ENCODE measurements at regions not wholly inside any gene's neighbourhood (a gene's known extent, or its start where the extent isn't known, plus 50 kb on each side); places are given as distances from the start of the nearest gene placed in this dataset.

GRCh38 chr10:3538291-3538655, 246.7 kb downstream of the KLF6 start:
- peaks cover 7% of the 10 kb centered on the region for H3K4me1 ChIP-seq (ENCODE audit: control insufficient read depth, insufficient read depth, low read length)
- no peaks in the 10 kb centered on the region for H3K27me3 ChIP-seq (ENCODE audit: control insufficient read depth, insufficient read depth, low read length, poor library complexity, severe bottlenecking)
- no peaks in the 10 kb centered on the region for H3K36me3 ChIP-seq (ENCODE audit: control insufficient read depth, insufficient read depth, low read length)
- no peak overlapping the region for H3K27ac ChIP-seq (ENCODE audit: insufficient read depth, low read depth, low read length, poor library complexity, severe bottlenecking)
- no peak overlapping the region for H3K4me3 ChIP-seq (ENCODE audit: insufficient read depth, low read depth, low read length)
- 96 to 98% methylated on average over 5 to 6 of the region's 6 CpGs for WGBS, 2 experiments
- no peaks in the 10 kb centered on the region for H3K9me3 ChIP-seq (ENCODE audit: control insufficient read depth, low read length)

GRCh38 chr10:3537518-3537917, 247.5 kb downstream of the KLF6 start:
- 80 to 81% methylated on average over 3 of the region's 3 CpGs for WGBS, 2 experiments
- H3K27ac ChIP-seq (ENCODE audit: insufficient read depth, low read depth, low read length, poor library complexity, severe bottlenecking): no peak overlapping the region
- no peaks in the 10 kb centered on the region for H3K36me3 ChIP-seq (ENCODE audit: control insufficient read depth, insufficient read depth, low read length)
- no peak overlapping the region for H3K4me3 ChIP-seq (ENCODE audit: insufficient read depth, low read depth, low read length)
- peaks cover 7% of the 10 kb centered on the region for H3K4me1 ChIP-seq (ENCODE audit: control insufficient read depth, insufficient read depth, low read length)
- H3K27me3 ChIP-seq (ENCODE audit: control insufficient read depth, insufficient read depth, low read length, poor library complexity, severe bottlenecking): no peaks in the 10 kb centered on the region
- no peaks in the 10 kb centered on the region for H3K9me3 ChIP-seq (ENCODE audit: control insufficient read depth, low read length)

GRCh38 chr10:3535001-3535400, 250.0 kb downstream of the KLF6 start:
- Histone ChIP-seq H3K9me3 (ENCODE audit: control insufficient read depth, low read length) (no peaks in the 10 kb centered on the region), H3K27me3 (ENCODE audit: control insufficient read depth, insufficient read depth, low read length, poor library complexity, severe bottlenecking) (no peaks in the 10 kb centered on the region), H3K4me1 (ENCODE audit: control insufficient read depth, insufficient read depth, low read length) (peaks cover 7% of the 10 kb centered on the region), H3K27ac (ENCODE audit: insufficient read depth, low read depth, low read length, poor library complexity, severe bottlenecking) (no peak overlapping the region), H3K4me3 (ENCODE audit: insufficient read depth, low read depth, low read length) (no peak overlapping the region), H3K36me3 (ENCODE audit: control insufficient read depth, insufficient read depth, low read length) (no peaks in the 10 kb centered on the region)
- 96% methylated on average over 7 of the region's 7 CpGs for WGBS, 2 experiments

GRCh38 chr10:3534433-3534832, 250.6 kb downstream of the KLF6 start:
- Histone ChIP-seq H3K27ac (ENCODE audit: insufficient read depth, low read depth, low read length, poor library complexity, severe bottlenecking) (no peak overlapping the region), H3K36me3 (ENCODE audit: control insufficient read depth, insufficient read depth, low read length) (no peaks in the 10 kb centered on the region), H3K4me3 (ENCODE audit: insufficient read depth, low read depth, low read length) (no peak overlapping the region), H3K27me3 (ENCODE audit: control insufficient read depth, insufficient read depth, low read length, poor library complexity, severe bottlenecking) (no peaks in the 10 kb centered on the region), H3K9me3 (ENCODE audit: control insufficient read depth, low read length) (no peaks in the 10 kb centered on the region), H3K4me1 (ENCODE audit: control insufficient read depth, insufficient read depth, low read length) (peaks cover 7% of the 10 kb centered on the region)
- 93% methylated on average over 10 of the region's 10 CpGs for WGBS, 2 experiments

GRCh38 chr10:3533296-3533695, 251.7 kb downstream of the KLF6 start:
- H3K27me3 ChIP-seq (ENCODE audit: control insufficient read depth, insufficient read depth, low read length, poor library complexity, severe bottlenecking): no peaks in the 10 kb centered on the region
- H3K4me3 ChIP-seq (ENCODE audit: insufficient read depth, low read depth, low read length): no peak overlapping the region
- H3K4me1 ChIP-seq (ENCODE audit: control insufficient read depth, insufficient read depth, low read length): no peaks in the 10 kb centered on the region
- no peak overlapping the region for H3K27ac ChIP-seq (ENCODE audit: insufficient read depth, low read depth, low read length, poor library complexity, severe bottlenecking)
- H3K36me3 ChIP-seq (ENCODE audit: control insufficient read depth, insufficient read depth, low read length): no peaks in the 10 kb centered on the region
- no peaks in the 10 kb centered on the region for H3K9me3 ChIP-seq (ENCODE audit: control insufficient read depth, low read length)
- WGBS, 2 experiments: 94 to 95% methylated on average over 3 of the region's 3 CpGs

- no peaks in the 10 kb centered on the region for H3K9me3 ChIP-seq (ENCODE audit: control insufficient read depth, low read length)
- no peaks in the 10 kb centered on the region for H3K4me1 ChIP-seq (ENCODE audit: control insufficient read depth, insufficient read depth, low read length)
- 93 to 95% methylated on average over 12 of the region's 12 CpGs for WGBS, 2 experiments
- H3K36me3 ChIP-seq (ENCODE audit: control insufficient read depth, insufficient read depth, low read length): no peaks in the 10 kb centered on the region
- H3K4me3 ChIP-seq (ENCODE audit: insufficient read depth, low read depth, low read length): no peak overlapping the region
- H3K27ac ChIP-seq (ENCODE audit: insufficient read depth, low read depth, low read length, poor library complexity, severe bottlenecking): no peak overlapping the region
- no peaks in the 10 kb centered on the region for H3K27me3 ChIP-seq (ENCODE audit: control insufficient read depth, insufficient read depth, low read length, poor library complexity, severe bottlenecking)
Observed at GRCh38 chr10:3532644-3533043, 252.4 kb downstream of the KLF6 start.

GRCh38 chr10:3531670-3532069, 253.3 kb downstream of the KLF6 start:
- Histone ChIP-seq H3K36me3 (ENCODE audit: control insufficient read depth, insufficient read depth, low read length) (no peaks in the 10 kb centered on the region), H3K27me3 (ENCODE audit: control insufficient read depth, insufficient read depth, low read length, poor library complexity, severe bottlenecking) (no peaks in the 10 kb centered on the region), H3K27ac (ENCODE audit: insufficient read depth, low read depth, low read length, poor library complexity, severe bottlenecking) (no peak overlapping the region), H3K4me1 (ENCODE audit: control insufficient read depth, insufficient read depth, low read length) (no peaks in the 10 kb centered on the region), H3K9me3 (ENCODE audit: control insufficient read depth, low read length) (no peaks in the 10 kb centered on the region), H3K4me3 (ENCODE audit: insufficient read depth, low read depth, low read length) (no peak overlapping the region)
- 91 to 92% methylated on average over 4 to 5 of the region's 5 CpGs for WGBS, 2 experiments

GRCh38 chr10:3530783-3531645, 254.0 kb downstream of the KLF6 start:
- WGBS, 2 experiments: 94 to 95% methylated on average over 16 of the region's 16 CpGs
- Histone ChIP-seq H3K9me3 (ENCODE audit: control insufficient read depth, low read length) (no peaks in the 10 kb centered on the region), H3K27me3 (ENCODE audit: control insufficient read depth, insufficient read depth, low read length, poor library complexity, severe bottlenecking) (no peaks in the 10 kb centered on the region), H3K27ac (ENCODE audit: insufficient read depth, low read depth, low read length, poor library complexity, severe bottlenecking) (no peak overlapping the region), H3K36me3 (ENCODE audit: control insufficient read depth, insufficient read depth, low read length) (no peaks in the 10 kb centered on the region), H3K4me1 (ENCODE audit: control insufficient read depth, insufficient read depth, low read length) (no peaks in the 10 kb centered on the region), H3K4me3 (ENCODE audit: insufficient read depth, low read depth, low read length) (no peak overlapping the region)

GRCh38 chr10:3530346-3530745, 254.7 kb downstream of the KLF6 start:
- Histone ChIP-seq H3K27ac (ENCODE audit: insufficient read depth, low read depth, low read length, poor library complexity, severe bottlenecking) (no peak overlapping the region), H3K27me3 (ENCODE audit: control insufficient read depth, insufficient read depth, low read length, poor library complexity, severe bottlenecking) (no peaks in the 10 kb centered on the region), H3K36me3 (ENCODE audit: control insufficient read depth, insufficient read depth, low read length) (no peaks in the 10 kb centered on the region), H3K4me1 (ENCODE audit: control insufficient read depth, insufficient read depth, low read length) (no peaks in the 10 kb centered on the region), H3K4me3 (ENCODE audit: insufficient read depth, low read depth, low read length) (no peak overlapping the region), H3K9me3 (ENCODE audit: control insufficient read depth, low read length) (no peaks in the 10 kb centered on the region)
- 94 to 95% methylated on average over 13 of the region's 13 CpGs for WGBS, 2 experiments

GRCh38 chr10:3529691-3530090, 255.3 kb downstream of the KLF6 start:
- H3K36me3 ChIP-seq (ENCODE audit: control insufficient read depth, insufficient read depth, low read length): no peaks in the 10 kb centered on the region
- H3K27me3 ChIP-seq (ENCODE audit: control insufficient read depth, insufficient read depth, low read length, poor library complexity, severe bottlenecking): no peaks in the 10 kb centered on the region
- H3K4me1 ChIP-seq (ENCODE audit: control insufficient read depth, insufficient read depth, low read length): no peaks in the 10 kb centered on the region
- H3K27ac ChIP-seq (ENCODE audit: insufficient read depth, low read depth, low read length, poor library complexity, severe bottlenecking): no peak overlapping the region
- WGBS, 2 experiments: 88 to 89% methylated on average over 11 of the region's 11 CpGs
- no peaks in the 10 kb centered on the region for H3K9me3 ChIP-seq (ENCODE audit: control insufficient read depth, low read length)
- no peak overlapping the region for H3K4me3 ChIP-seq (ENCODE audit: insufficient read depth, low read depth, low read length)

All from ectodermal cell (in vitro differentiated cells).